HG03432 (cell line): ENCODE measurements at regions not wholly inside any gene's neighbourhood (a gene's known extent, or its start where the extent isn't known, plus 50 kb on each side); places are given as distances from the start of the nearest gene placed in this dataset.

Experiments
- ATAC-seq: cut with Tn5 transposase; IDR thresholded peaks from one replicate; pipeline ENCODE4 v1.9.1; 2021; ENCODE audit warnings: mild to moderate bottlenecking, moderate library complexity; ENCODE audit not compliant: unreplicated experiment

- no peak for ATAC-seq
Measured at GRCh38 chr14:99066378-99066777, 205.6 kb downstream of the BCL11B start.

GRCh38 chr14:99067141-99067920 is 204.7 kb downstream of the BCL11B start:
- ATAC-seq: no peak

GRCh38 chr14:99067927-99068326 is 204.1 kb downstream of the BCL11B start:
- ATAC-seq: no peak

GRCh38 chr14:99069946-99070345 is 202.1 kb downstream of the BCL11B start:
- no peak for ATAC-seq

GRCh38 chr14:99072433-99072832 is 199.6 kb downstream of the BCL11B start:
- no peak for ATAC-seq

GRCh38 chr14:99072956-99073355 is 199.0 kb downstream of the BCL11B start:
- ATAC-seq: no peak

GRCh38 chr14:99073431-99073830 is 198.6 kb downstream of the BCL11B start:
- no peak for ATAC-seq

GRCh38 chr14:99075061-99075460 is 196.9 kb downstream of the BCL11B start:
- ATAC-seq: no peak

- no peak for ATAC-seq
Measured at GRCh38 chr14:99075771-99076375, 196.1 kb downstream of the BCL11B start.

- ATAC-seq: no peak
Measured at GRCh38 chr14:99077076-99077843, 194.7 kb downstream of the BCL11B start.

- no peak for ATAC-seq
Measured at GRCh38 chr14:99077844-99078236, 194.2 kb downstream of the BCL11B start.

GRCh38 chr14:99078426-99078825 is 193.6 kb downstream of the BCL11B start:
- ATAC-seq: no peak

GRCh38 chr14:99079061-99079727 is 192.8 kb downstream of the BCL11B start:
- no peak for ATAC-seq

- no peak for ATAC-seq
Measured at GRCh38 chr14:99080306-99080705, 191.7 kb downstream of the BCL11B start.

- no peak for ATAC-seq
Measured at GRCh38 chr14:99081156-99081765, 190.7 kb downstream of the BCL11B start.

- no peak for ATAC-seq
Measured at GRCh38 chr14:99081880-99082279, 190.1 kb downstream of the BCL11B start.

- no peak for ATAC-seq
Measured at GRCh38 chr14:99093532-99094517, 178.2 kb downstream of the BCL11B start.

GRCh38 chr14:99094901-99095300 is 177.1 kb downstream of the BCL11B start:
- no peak for ATAC-seq

- no peak for ATAC-seq
Measured at GRCh38 chr14:99095369-99095768, 176.6 kb downstream of the BCL11B start.

GRCh38 chr14:99098199-99098598 is 173.8 kb downstream of the BCL11B start:
- ATAC-seq: no peak
